Adrenal gland (tissue), 5 donors: ENCODE measurements at regions not wholly inside any gene's neighbourhood (a gene's known extent, or its start where the extent isn't known, plus 50 kb on each side); places are given as distances from the start of the nearest gene placed in this dataset.

Source experiments
- POLR2A ChIP-seq, 2 donors: fragments of 450-650 bp; IDR thresholded peaks; one replicate each; pipeline ENCODE4 v1.6.1; 2017; ENCODE audit warnings: antibody characterized with exemption in 2 of 2, mild to moderate bottlenecking in 2 of 2, moderate library complexity in 1 of 2
- TF ChIP-seq, protein P1 (sequence below), 6 experiments: fragments of 450-650 bp in 4 of 6; fragments of 200-600 bp in 2 of 6; sonication (generic) in 1 of 6; IDR thresholded peaks; 1 replicate in 5 of 6; 2 replicates in 1 of 6; pipeline versions ENCODE4 v1.5.1 to v1.8.0; 2016 to 2021; ENCODE audit warnings: antibody characterized with exemption in 6 of 6, mild to moderate bottlenecking in 2 of 6, moderate library complexity in 1 of 6
- donor health status: DM: no; HTN: no; CAD: no.

- TF ChIP-seq, protein P1, sequence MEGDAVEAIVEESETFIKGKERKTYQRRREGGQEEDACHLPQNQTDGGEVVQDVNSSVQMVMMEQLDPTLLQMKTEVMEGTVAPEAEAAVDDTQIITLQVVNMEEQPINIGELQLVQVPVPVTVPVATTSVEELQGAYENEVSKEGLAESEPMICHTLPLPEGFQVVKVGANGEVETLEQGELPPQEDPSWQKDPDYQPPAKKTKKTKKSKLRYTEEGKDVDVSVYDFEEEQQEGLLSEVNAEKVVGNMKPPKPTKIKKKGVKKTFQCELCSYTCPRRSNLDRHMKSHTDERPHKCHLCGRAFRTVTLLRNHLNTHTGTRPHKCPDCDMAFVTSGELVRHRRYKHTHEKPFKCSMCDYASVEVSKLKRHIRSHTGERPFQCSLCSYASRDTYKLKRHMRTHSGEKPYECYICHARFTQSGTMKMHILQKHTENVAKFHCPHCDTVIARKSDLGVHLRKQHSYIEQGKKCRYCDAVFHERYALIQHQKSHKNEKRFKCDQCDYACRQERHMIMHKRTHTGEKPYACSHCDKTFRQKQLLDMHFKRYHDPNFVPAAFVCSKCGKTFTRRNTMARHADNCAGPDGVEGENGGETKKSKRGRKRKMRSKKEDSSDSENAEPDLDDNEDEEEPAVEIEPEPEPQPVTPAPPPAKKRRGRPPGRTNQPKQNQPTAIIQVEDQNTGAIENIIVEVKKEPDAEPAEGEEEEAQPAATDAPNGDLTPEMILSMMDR (IDR thresholded peaks at IDR 0.05), result no peak
- TF ChIP-seq POLR2A (IDR thresholded peaks at IDR 0.05), result no peak
These were observed 122.7 kb upstream of the TNC start for GRCh38 chr9:115240676-115241075.
